ENCODE measurements at regions not wholly inside any gene's neighbourhood (a gene's known extent, or its start where the extent isn't known, plus 50 kb on each side); places are given as distances from the start of the nearest gene placed in this dataset.

DNA sequence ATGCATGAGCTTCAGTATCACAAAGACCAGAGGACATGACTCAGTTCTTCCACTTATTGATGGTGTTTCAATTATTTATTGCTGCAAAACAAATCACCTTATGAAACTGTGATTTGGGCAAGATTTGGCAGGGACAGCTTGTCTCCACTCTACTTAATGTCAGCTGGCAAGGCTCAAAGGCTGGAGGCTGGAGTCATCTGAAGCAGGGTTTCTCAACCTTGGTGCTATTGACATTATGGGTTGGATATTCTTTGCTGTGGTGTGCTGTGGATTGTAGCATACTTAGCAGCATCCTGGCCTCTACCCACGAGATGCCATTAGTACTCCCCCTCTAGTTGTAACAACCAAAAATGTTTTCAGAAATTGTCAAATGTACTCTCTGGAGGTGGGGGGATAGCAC lies 138.8 kb upstream of the PEX5L start:
- no peak for TF ChIP-seq CTCF (conservative IDR thresholded peaks at IDR 0.05; ENCODE audit: low read depth in 2 of 2)
- TF ChIP-seq, protein P1, sequence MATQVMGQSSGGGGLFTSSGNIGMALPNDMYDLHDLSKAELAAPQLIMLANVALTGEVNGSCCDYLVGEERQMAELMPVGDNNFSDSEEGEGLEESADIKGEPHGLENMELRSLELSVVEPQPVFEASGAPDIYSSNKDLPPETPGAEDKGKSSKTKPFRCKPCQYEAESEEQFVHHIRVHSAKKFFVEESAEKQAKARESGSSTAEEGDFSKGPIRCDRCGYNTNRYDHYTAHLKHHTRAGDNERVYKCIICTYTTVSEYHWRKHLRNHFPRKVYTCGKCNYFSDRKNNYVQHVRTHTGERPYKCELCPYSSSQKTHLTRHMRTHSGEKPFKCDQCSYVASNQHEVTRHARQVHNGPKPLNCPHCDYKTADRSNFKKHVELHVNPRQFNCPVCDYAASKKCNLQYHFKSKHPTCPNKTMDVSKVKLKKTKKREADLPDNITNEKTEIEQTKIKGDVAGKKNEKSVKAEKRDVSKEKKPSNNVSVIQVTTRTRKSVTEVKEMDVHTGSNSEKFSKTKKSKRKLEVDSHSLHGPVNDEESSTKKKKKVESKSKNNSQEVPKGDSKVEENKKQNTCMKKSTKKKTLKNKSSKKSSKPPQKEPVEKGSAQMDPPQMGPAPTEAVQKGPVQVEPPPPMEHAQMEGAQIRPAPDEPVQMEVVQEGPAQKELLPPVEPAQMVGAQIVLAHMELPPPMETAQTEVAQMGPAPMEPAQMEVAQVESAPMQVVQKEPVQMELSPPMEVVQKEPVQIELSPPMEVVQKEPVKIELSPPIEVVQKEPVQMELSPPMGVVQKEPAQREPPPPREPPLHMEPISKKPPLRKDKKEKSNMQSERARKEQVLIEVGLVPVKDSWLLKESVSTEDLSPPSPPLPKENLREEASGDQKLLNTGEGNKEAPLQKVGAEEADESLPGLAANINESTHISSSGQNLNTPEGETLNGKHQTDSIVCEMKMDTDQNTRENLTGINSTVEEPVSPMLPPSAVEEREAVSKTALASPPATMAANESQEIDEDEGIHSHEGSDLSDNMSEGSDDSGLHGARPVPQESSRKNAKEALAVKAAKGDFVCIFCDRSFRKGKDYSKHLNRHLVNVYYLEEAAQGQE (IDR thresholded peaks at IDR 0.05; ENCODE audit: unreplicated experiment) = no peak
- no peak for TF ChIP-seq EZH2 (IDR thresholded peaks at IDR 0.05; ENCODE audit: low read depth, unreplicated experiment)
- no peak for TF ChIP-seq POLR2AphosphoS5 (IDR thresholded peaks at IDR 0.05; ENCODE audit: low read depth)
- no peak for TF ChIP-seq STAT1 (IDR thresholded peaks at IDR 0.05; ENCODE audit: unreplicated experiment)
- TF ChIP-seq NANOG (IDR thresholded peaks at IDR 0.05; ENCODE audit: borderline replicate concordance) = no peak
- TF ChIP-seq, protein P2, sequence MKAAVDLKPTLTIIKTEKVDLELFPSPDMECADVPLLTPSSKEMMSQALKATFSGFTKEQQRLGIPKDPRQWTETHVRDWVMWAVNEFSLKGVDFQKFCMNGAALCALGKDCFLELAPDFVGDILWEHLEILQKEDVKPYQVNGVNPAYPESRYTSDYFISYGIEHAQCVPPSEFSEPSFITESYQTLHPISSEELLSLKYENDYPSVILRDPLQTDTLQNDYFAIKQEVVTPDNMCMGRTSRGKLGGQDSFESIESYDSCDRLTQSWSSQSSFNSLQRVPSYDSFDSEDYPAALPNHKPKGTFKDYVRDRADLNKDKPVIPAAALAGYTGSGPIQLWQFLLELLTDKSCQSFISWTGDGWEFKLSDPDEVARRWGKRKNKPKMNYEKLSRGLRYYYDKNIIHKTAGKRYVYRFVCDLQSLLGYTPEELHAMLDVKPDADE (IDR thresholded peaks at IDR 0.05) = no peak
- no peak for TF ChIP-seq EZH2phosphoT487 (IDR thresholded peaks at IDR 0.05; ENCODE audit: unreplicated experiment)

Data from GM23338 (cell line).